ENCODE measurements at regions not wholly inside any gene's neighbourhood (a gene's known extent, or its start where the extent isn't known, plus 50 kb on each side); places are given as distances from the start of the nearest gene placed in this dataset.

- Histone ChIP-seq H3K4me1 (ENCODE audit: insufficient read depth, low read length) (peaks cover 5% of the 10 kb centered on the region), H3K27me3 (ENCODE audit: insufficient read depth, low read length) (no peaks in the 10 kb centered on the region), H3K9me3 (ENCODE audit: low read length) (peaks cover 6% of the 10 kb centered on the region), H2AFZ (ENCODE audit: low read depth, low read length) (no peak overlapping the region), H3K36me3 (ENCODE audit: insufficient read depth, low read length) (no peaks in the 10 kb centered on the region), H3K4me3 (ENCODE audit: low read length) (no peak overlapping the region)
Observed at GRCh38 chr4:123987408-123987807, 590.8 kb downstream of the SPRY1 start.

- H3K27me3 ChIP-seq (ENCODE audit: insufficient read depth, low read length), result no peaks in the 10 kb centered on the region
- no peaks in the 10 kb centered on the region for H3K9me3 ChIP-seq (ENCODE audit: low read length)
- H2AFZ ChIP-seq (ENCODE audit: low read depth, low read length), result no peak overlapping the region
- H3K4me1 ChIP-seq (ENCODE audit: insufficient read depth, low read length), result peaks cover 5% of the 10 kb centered on the region
- no peaks in the 10 kb centered on the region for H3K36me3 ChIP-seq (ENCODE audit: insufficient read depth, low read length)
- no peak overlapping the region for H3K4me3 ChIP-seq (ENCODE audit: low read length)
Observed at GRCh38 chr4:123990310-123990870, 593.8 kb downstream of the SPRY1 start.

GRCh38 chr4:123994917-123995316, 598.3 kb downstream of the SPRY1 start:
- no peak overlapping the region for H3K4me3 ChIP-seq (ENCODE audit: low read length)
- no peaks in the 10 kb centered on the region for H3K36me3 ChIP-seq (ENCODE audit: insufficient read depth, low read length)
- H2AFZ ChIP-seq (ENCODE audit: low read depth, low read length), result no peak overlapping the region
- H3K4me1 ChIP-seq (ENCODE audit: insufficient read depth, low read length), result peaks cover 21% of the 10 kb centered on the region
- no peaks in the 10 kb centered on the region for H3K9me3 ChIP-seq (ENCODE audit: low read length)
- no peaks in the 10 kb centered on the region for H3K27me3 ChIP-seq (ENCODE audit: insufficient read depth, low read length)

- Histone ChIP-seq H3K36me3 (ENCODE audit: insufficient read depth, low read length) (no peaks in the 10 kb centered on the region), H2AFZ (ENCODE audit: low read depth, low read length) (no peak overlapping the region), H3K9me3 (ENCODE audit: low read length) (no peaks in the 10 kb centered on the region), H3K4me3 (ENCODE audit: low read length) (no peak overlapping the region), H3K4me1 (ENCODE audit: insufficient read depth, low read length) (peaks cover 21% of the 10 kb centered on the region), H3K27me3 (ENCODE audit: insufficient read depth, low read length) (no peaks in the 10 kb centered on the region)
Observed at GRCh38 chr4:123995936-123996335, 599.3 kb downstream of the SPRY1 start.

GRCh38 chr4:123996718-123997510, 600.3 kb downstream of the SPRY1 start:
- Histone ChIP-seq H2AFZ (ENCODE audit: low read depth, low read length) (no peak overlapping the region), H3K4me3 (ENCODE audit: low read length) (no peak overlapping the region), H3K4me1 (ENCODE audit: insufficient read depth, low read length) (peaks cover 21% of the 10 kb centered on the region), H3K9me3 (ENCODE audit: low read length) (no peaks in the 10 kb centered on the region), H3K27me3 (ENCODE audit: insufficient read depth, low read length) (no peaks in the 10 kb centered on the region), H3K36me3 (ENCODE audit: insufficient read depth, low read length) (no peaks in the 10 kb centered on the region)

- Histone ChIP-seq H3K36me3 (ENCODE audit: insufficient read depth, low read length) (no peaks in the 10 kb centered on the region), H3K27me3 (ENCODE audit: insufficient read depth, low read length) (no peaks in the 10 kb centered on the region), H3K9me3 (ENCODE audit: low read length) (no peaks in the 10 kb centered on the region), H3K4me1 (ENCODE audit: insufficient read depth, low read length) (peaks cover 21% of the 10 kb centered on the region), H3K4me3 (ENCODE audit: low read length) (no peak overlapping the region), H2AFZ (ENCODE audit: low read depth, low read length) (no peak overlapping the region)
Observed at GRCh38 chr4:123997776-123998449, 601.3 kb downstream of the SPRY1 start.

- peaks cover 21% of the 10 kb centered on the region for H3K4me1 ChIP-seq (ENCODE audit: insufficient read depth, low read length)
- no peaks in the 10 kb centered on the region for H3K9me3 ChIP-seq (ENCODE audit: low read length)
- no peaks in the 10 kb centered on the region for H3K27me3 ChIP-seq (ENCODE audit: insufficient read depth, low read length)
- no peak overlapping the region for H2AFZ ChIP-seq (ENCODE audit: low read depth, low read length)
- H3K4me3 ChIP-seq (ENCODE audit: low read length), result no peak overlapping the region
- H3K36me3 ChIP-seq (ENCODE audit: insufficient read depth, low read length), result no peaks in the 10 kb centered on the region
Observed at GRCh38 chr4:124000233-124000632, 603.6 kb downstream of the SPRY1 start.

GRCh38 chr4:124015766-124016165, 619.2 kb downstream of the SPRY1 start:
- Histone ChIP-seq H2AFZ (ENCODE audit: low read depth, low read length) (no peak overlapping the region), H3K4me3 (ENCODE audit: low read length) (no peak overlapping the region), H3K4me1 (ENCODE audit: insufficient read depth, low read length) (peaks cover 16% of the 10 kb centered on the region)

GRCh38 chr4:124017185-124017785, 620.7 kb downstream of the SPRY1 start:
- no peak overlapping the region for H2AFZ ChIP-seq (ENCODE audit: low read depth, low read length)
- no peaks in the 10 kb centered on the region for H3K9me3 ChIP-seq (ENCODE audit: low read length)
- peaks cover 16% of the 10 kb centered on the region for H3K4me1 ChIP-seq (ENCODE audit: insufficient read depth, low read length)
- no peak overlapping the region for H3K4me3 ChIP-seq (ENCODE audit: low read length)
- H3K36me3 ChIP-seq (ENCODE audit: insufficient read depth, low read length), result no peaks in the 10 kb centered on the region
- H3K27me3 ChIP-seq (ENCODE audit: insufficient read depth, low read length), result no peaks in the 10 kb centered on the region

More at GRCh38 chr4:124015766-124016165, 619.2 kb downstream of the SPRY1 start:
- Histone ChIP-seq H3K27me3 (ENCODE audit: insufficient read depth, low read length) (no peaks in the 10 kb centered on the region), H3K36me3 (ENCODE audit: insufficient read depth, low read length) (no peaks in the 10 kb centered on the region), H3K9me3 (ENCODE audit: low read length) (no peaks in the 10 kb centered on the region)

GRCh38 chr4:124018383-124019317, 622.1 kb downstream of the SPRY1 start:
- Histone ChIP-seq H3K27me3 (ENCODE audit: insufficient read depth, low read length) (no peaks in the 10 kb centered on the region), H3K4me3 (ENCODE audit: low read length) (no peak overlapping the region), H3K4me1 (ENCODE audit: insufficient read depth, low read length) (peaks cover 16% of the 10 kb centered on the region), H2AFZ (ENCODE audit: low read depth, low read length) (peak overlapping the region; percentile 80), H3K36me3 (ENCODE audit: insufficient read depth, low read length) (no peaks in the 10 kb centered on the region), H3K9me3 (ENCODE audit: low read length) (no peaks in the 10 kb centered on the region)

- no peak overlapping the region for H2AFZ ChIP-seq (ENCODE audit: low read depth, low read length)
- no peak overlapping the region for H3K4me3 ChIP-seq (ENCODE audit: low read length)
- no peaks in the 10 kb centered on the region for H3K36me3 ChIP-seq (ENCODE audit: insufficient read depth, low read length)
- peaks cover 16% of the 10 kb centered on the region for H3K4me1 ChIP-seq (ENCODE audit: insufficient read depth, low read length)
- H3K9me3 ChIP-seq (ENCODE audit: low read length), result no peaks in the 10 kb centered on the region
- no peaks in the 10 kb centered on the region for H3K27me3 ChIP-seq (ENCODE audit: insufficient read depth, low read length)
Observed at GRCh38 chr4:124019749-124020549, 623.4 kb downstream of the SPRY1 start.

GRCh38 chr4:124025000-124025399, 628.4 kb downstream of the SPRY1 start:
- Histone ChIP-seq H3K4me1 (ENCODE audit: insufficient read depth, low read length) (peaks cover 3% of the 10 kb centered on the region), H3K27me3 (ENCODE audit: insufficient read depth, low read length) (no peaks in the 10 kb centered on the region), H3K36me3 (ENCODE audit: insufficient read depth, low read length) (no peaks in the 10 kb centered on the region), H3K4me3 (ENCODE audit: low read length) (no peak overlapping the region), H3K9me3 (ENCODE audit: low read length) (peaks cover 2% of the 10 kb centered on the region), H2AFZ (ENCODE audit: low read depth, low read length) (no peak overlapping the region)

Data from neuron (in vitro differentiated cells).